SH-SY5Y (cell line): ENCODE measurements at regions not wholly inside any gene's neighbourhood (a gene's known extent, or its start where the extent isn't known, plus 50 kb on each side); places are given as distances from the start of the nearest gene placed in this dataset.

ENCODE experiments used
- GATA2 ChIP-seq: IDR thresholded peaks from 2 replicates; pipeline ENCODE4 v1.6.1; 2011; ENCODE audit warnings: mild to moderate bottlenecking, low read depth, low read length
- GATA3 ChIP-seq: IDR thresholded peaks from 2 replicates; pipeline ENCODE4 v1.6.1; 2011; ENCODE audit warnings: low read depth, mild to moderate bottlenecking, low read length, moderate library complexity

- no peak for TF ChIP-seq GATA3
- no peak for TF ChIP-seq GATA2
Measured at GRCh38 chr2:129459200-129459876, 520.1 kb upstream of the RAB6C start.

GRCh38 chr2:129459881-129460280 is 519.6 kb upstream of the RAB6C start:
- no peak for TF ChIP-seq GATA2
- TF ChIP-seq GATA3: no peak

- TF ChIP-seq GATA2: no peak
- no peak for TF ChIP-seq GATA3
Measured at GRCh38 chr2:129460299-129461198, 518.9 kb upstream of the RAB6C start.

GRCh38 chr2:129462349-129462748 is 517.1 kb upstream of the RAB6C start:
- TF ChIP-seq GATA2: no peak
- TF ChIP-seq GATA3: no peak

- TF ChIP-seq GATA3 (no peak), GATA2 (no peak)
Measured at GRCh38 chr2:129462967-129463366, 516.5 kb upstream of the RAB6C start.

GRCh38 chr2:129464036-129464435 is 515.4 kb upstream of the RAB6C start:
- TF ChIP-seq GATA3 (no peak), GATA2 (no peak)

GRCh38 chr2:129464631-129465030 is 514.8 kb upstream of the RAB6C start:
- TF ChIP-seq GATA2 (no peak), GATA3 (no peak)

GRCh38 chr2:129465045-129465444 is 514.4 kb upstream of the RAB6C start:
- TF ChIP-seq GATA2 (no peak), GATA3 (no peak)

GRCh38 chr2:129466389-129466788 is 513.1 kb upstream of the RAB6C start:
- TF ChIP-seq GATA2: no peak
- no peak for TF ChIP-seq GATA3

- TF ChIP-seq GATA2 (no peak), GATA3 (no peak)
Measured at GRCh38 chr2:129467012-129467779, 512.3 kb upstream of the RAB6C start.

- TF ChIP-seq GATA2 (no peak), GATA3 (no peak)
Measured at GRCh38 chr2:129467941-129468340, 511.5 kb upstream of the RAB6C start.

- TF ChIP-seq GATA3 (no peak), GATA2 (no peak)
Measured at GRCh38 chr2:129468879-129469278, 510.6 kb upstream of the RAB6C start.

- no peak for TF ChIP-seq GATA2
- no peak for TF ChIP-seq GATA3
Measured at GRCh38 chr2:129469389-129469788, 510.1 kb upstream of the RAB6C start.

GRCh38 chr2:129469871-129470270 is 509.6 kb upstream of the RAB6C start:
- no peak for TF ChIP-seq GATA2
- TF ChIP-seq GATA3: no peak

GRCh38 chr2:129478902-129479517 is 500.5 kb upstream of the RAB6C start:
- TF ChIP-seq GATA3: no peak
